Activated T-helper 9 cell treated with anti-CD3 and anti-CD28 coated beads, Interleukin-2, amount 50 U/mL, for 16 hours (primary cell): ENCODE measurements at regions not wholly inside any gene's neighbourhood (a gene's known extent, or its start where the extent isn't known, plus 50 kb on each side); places are given as distances from the start of the nearest gene placed in this dataset.

Experiments
- DNase-seq: peaks from one replicate; pipeline ENCODE4 v3.0.0-alpha.2; 2020; ENCODE audit warnings: low read depth

DNA sequence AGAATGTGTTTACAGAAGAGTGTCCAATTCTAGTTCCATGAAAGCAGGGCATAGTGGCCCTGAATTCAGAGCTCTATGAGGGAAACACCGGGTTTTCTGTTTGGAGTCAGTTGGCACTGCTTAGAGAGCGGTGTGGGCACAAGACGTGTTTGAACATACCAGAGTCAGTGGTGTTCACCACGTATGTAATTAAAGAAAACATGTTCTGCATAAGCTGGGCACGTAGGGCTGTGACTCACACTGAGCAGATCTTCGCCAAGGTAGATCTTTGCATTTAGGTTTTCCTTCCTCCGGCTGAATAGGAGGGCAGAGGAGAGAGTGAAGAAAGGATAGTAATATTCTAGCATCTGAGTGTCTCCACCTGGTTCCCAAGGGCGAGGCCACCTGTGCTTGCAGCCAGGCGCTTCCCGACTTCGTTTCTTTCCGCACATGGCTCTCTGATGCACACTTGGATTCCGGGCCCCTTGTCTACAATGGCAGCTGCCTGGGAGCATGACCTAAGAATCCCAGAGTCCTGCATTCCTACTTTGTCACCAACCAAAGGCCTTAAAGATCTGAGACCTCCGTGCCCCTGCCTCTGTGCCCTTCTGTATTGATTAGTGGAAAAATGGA lies 136.2 kb downstream of the ERMARD start:
- DNase-seq, result no peak

DNA sequence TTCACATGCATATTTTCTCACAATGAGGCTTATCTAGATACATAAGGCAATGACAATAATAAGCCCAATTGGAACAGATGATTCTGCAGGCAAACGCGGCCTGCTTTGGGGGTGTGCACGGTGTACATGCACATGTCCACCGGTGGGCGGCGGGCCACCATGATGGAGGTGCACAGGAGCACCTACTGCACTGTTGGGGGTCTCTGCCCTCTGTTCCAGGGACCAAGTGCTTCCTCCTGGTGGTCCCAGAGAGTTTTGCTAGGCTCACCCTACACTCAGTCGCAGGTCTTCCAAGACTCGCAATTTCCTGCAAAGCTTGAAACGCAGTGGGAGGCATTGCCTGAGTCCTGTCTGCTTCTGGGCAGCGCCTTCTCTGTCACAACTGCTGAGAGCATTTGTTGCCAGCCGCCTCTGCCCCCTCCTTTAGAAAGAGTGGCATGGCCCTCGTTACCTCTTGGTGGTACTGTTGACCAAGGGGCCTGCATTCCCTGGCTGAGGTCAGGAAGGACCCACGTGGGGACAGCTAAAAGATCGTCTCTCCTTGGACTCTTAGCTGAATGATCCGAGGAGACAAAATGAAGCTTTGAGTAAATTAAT lies 135.3 kb downstream of the ERMARD start:
- DNase-seq, result no peak

DNA sequence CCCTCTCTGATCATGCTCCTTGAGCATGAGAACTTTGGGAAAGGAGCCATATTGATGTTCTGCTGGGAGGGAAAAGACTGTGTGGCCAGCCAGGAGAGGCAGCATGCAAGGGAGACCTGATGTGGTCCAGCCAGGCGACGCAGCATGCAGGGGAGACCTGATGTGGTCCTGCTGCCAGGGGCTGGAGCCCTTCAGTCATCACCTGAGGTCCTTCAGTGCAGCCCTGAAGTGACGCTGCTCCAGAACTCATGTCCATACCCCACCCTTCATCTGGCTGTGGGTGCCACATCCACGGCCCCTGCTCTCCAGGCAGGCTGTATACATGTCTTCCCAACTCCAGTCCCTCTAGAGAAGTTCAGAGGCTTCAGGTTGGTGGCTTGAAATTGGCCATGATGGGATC lies 134.4 kb downstream of the ERMARD start:
- no peak for DNase-seq

DNA sequence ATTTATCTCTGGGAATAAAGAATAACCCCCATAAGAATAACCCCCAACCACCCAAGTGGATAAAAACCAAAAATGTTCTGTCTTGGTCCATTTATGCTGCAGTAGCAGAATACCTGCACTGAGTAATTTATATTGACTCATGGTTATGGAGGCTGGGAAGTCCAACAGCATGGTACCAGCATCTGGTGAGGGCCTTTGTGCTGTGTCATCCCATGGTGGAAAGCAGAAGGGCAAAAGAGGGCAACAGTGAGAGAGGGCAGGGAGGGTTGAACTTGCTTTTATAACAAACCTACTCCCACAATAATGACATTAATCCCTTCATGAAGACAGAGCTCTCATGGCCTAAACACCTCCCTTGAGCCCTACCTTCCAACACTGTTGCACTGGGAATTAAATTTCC lies 133.7 kb downstream of the ERMARD start:
- DNase-seq, result no peak

DNA sequence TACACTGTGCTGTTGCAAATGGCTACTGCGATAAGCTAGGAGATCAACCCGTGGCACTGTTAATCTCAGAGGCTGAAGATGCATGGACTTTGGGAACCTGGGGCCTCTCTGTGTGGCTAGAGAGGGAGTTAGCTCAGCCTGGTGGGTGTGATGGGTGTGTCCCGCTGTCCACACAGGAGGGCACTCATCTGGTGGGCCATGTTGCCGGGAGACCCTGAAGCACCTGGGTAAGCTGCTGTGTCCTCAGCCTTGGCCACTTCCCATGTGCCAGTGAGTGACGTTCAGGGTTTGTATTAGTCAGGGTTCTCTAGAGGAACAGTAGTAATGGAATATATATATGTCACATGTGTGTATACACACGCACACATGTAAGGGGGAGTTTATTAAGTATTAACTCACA lies 132.7 kb downstream of the ERMARD start:
- DNase-seq, result no peak

DNA sequence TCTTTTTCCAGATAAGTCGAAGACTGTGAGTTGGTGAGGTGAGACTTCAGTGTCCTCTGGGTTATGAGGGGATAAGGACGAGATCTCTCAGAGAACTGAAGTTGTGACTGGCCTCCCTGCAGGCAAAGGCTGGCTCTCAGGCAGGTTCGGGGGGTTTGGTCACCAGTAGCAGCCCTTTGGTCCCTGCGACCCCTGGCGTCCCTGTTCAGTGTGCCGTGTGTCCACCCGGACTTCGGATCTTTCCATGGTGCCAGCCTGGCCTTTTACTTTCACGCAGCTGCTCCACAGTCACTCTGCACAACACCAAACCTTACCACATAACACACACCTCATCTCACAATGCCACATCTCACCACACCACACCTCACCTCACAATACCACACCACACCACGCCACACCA lies 131.9 kb downstream of the ERMARD start:
- DNase-seq, result no peak

DNA sequence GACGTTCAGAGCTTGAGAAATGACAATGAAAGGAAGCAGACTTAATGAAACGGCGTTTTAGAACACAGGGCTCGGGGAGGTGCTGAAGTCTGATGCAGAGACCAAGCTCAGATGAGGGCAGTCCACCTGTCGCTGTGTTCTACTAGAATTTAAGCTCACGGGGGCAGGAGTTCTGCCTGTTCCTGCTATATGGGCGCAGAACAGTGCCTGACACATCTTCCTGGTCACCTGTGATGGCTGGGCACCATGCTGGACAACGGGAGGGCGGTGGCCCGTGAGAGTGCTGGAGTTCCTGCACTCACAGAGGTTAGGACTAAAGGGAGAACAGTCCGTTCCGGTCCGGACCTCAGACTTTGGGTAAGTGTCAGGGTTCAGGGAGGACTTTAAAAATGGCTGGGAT lies 130.6 kb downstream of the ERMARD start:
- no peak for DNase-seq

DNA sequence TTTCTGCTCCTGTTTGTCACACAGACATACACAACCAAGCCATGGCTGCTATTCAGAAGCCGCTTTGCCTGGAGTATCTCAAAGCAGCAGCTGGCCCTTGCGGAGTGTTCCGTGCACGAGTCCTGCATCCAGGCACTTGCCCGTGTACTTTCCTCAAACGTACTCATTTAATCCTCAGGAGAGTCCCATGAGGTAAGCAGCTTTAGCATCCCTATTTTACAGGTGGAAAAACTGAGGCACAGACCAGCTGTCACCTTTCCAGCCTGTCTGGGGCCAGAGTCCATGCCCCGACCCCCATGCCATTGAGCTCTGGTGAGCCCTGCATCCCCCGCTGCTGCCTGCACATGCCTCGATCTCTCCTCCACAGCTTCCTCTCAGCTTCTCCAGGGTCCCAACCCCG lies 130.0 kb downstream of the ERMARD start:
- DNase-seq, result no peak

DNA sequence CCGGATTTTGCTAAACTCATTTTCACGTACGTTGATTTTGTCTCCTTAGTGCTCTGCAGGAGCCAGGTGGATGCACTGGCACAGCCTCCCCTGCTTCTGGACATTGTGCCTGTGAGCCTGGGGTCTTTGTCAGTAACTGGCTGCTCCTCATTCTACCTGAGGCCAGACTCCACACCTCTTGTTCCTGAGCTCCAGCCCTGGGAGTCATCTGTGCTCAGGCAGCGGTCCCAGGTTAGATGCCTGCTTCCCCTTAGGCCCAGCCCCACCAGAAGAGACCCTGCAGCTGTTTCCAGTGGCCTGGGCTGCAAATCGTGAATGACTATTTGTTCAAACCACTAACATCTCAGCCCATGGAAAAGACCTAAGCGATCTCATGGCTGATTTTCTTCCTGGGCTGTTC lies 129.1 kb downstream of the ERMARD start:
- no peak for DNase-seq

DNA sequence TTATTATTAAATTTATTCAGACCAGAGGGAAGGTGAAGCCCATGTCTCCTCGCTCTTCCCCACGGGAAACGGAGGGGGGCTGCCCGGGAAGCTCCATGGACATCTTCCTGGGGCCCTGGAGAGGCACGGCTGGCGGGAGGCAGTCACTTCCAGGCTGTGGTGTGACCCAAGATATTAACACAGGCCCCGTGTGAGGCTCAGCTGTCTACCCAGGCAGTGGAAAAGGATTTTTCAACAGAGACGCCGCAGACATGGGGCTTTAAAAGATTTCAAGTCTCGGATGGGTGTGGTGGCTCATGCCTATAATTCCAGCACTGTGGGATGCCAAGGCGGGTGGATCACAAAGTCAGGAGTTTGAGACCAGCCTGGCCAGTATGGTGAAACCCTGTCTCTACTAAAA lies 117.9 kb downstream of the ERMARD start:
- no peak for DNase-seq

DNA sequence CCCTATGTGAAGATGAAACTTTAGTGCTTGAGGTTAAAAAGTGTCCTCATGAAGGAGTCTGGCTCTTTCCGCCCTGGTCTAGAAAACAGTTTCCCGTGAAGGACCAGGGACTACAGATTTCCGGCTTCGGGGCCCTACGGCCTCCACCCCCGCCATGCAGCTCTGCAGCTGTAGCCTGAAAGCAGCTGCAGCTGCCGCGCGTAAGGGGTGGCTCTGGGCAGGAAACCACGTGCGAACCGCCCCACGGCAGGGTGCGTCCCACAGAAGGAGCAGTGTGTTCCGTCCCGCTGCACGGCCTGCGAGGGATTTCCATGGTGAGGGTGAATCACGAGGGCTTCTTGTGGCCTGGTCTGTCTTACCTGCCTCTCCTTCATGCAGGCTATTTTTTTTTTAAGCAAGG lies 117.0 kb downstream of the ERMARD start:
- no peak for DNase-seq

DNA sequence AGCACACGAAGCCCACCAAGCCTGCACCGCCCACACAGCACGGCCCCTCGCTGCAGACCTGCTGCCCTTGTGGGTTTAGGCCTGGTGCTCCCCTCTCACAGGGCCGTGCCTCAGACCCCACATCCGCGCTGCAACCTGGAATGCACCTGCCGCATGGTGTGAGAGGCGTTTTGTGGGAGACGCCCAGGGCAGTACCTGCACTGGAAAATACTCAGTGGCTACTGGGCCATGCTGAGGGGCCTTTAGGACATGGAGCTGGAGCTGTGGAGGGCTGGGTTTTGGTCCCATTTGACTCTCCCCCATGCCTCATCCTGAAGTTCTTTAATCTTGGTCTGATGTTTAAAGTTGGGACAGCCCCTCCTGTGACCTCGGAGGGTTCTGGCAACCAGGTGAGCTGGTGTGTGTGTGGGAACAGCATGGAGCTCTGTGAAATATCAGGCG lies 116.3 kb downstream of the ERMARD start:
- DNase-seq, result no peak

DNA sequence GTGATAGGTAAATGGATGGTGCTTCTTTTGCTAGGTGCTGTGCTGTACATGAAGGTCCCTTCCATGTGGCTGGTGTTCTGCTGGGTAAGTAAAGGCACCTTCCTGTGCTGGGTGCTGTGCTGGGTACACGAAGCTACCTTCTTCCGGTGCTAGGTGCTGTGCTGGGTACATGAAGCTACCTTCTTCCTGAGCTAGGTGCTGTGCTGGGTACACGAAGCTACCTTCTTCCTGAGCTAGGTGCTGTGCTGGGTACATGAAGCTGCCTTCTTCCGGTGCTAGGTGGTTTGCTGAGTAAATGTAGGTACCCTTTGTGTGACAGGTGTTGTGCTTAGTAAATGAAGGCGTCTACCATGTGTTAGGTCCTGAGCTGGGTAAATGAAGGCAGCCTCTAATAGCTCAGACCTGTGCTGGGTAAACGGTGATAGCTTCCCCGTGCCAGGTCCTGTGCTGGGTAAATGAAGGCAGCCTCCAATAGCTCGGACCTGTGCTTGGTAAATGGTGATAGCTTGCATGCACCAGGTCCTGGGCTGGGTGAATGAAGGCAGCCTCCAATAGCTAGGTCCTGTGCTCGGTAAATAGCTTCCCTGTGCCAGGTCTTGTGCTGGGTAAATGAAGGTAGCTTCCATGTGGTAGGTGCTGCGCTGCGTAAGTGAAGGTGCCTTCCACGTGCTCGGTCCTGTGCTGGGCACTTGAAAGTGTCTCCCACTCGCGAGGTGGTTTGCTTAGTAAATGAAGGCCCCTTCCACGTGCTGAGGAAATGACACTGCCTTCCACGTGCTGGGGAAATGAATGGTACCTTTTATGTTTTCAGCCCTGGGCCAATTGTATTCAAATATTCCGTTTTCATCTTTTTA lies 115.5 kb downstream of the ERMARD start:
- DNase-seq, result no peak

DNA sequence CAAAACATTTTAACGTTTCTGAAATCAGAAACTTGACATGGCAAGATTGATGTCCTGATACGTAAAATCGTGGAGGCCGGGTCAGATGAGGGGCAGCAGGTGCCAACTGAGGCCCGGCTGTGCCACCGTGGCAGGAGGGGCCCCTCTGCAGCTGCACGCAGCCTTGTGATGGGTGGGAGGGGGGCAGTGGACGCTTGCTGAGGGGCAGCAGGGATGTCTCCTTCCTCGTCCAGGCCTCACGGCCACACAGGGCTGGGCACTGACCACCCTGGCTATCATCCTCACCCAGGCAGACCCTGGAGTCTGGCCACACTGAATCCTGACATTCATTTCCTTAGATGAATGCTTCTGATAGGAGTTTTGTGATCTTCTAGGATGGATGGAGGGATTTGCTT lies 114.7 kb downstream of the ERMARD start:
- no peak for DNase-seq

DNA sequence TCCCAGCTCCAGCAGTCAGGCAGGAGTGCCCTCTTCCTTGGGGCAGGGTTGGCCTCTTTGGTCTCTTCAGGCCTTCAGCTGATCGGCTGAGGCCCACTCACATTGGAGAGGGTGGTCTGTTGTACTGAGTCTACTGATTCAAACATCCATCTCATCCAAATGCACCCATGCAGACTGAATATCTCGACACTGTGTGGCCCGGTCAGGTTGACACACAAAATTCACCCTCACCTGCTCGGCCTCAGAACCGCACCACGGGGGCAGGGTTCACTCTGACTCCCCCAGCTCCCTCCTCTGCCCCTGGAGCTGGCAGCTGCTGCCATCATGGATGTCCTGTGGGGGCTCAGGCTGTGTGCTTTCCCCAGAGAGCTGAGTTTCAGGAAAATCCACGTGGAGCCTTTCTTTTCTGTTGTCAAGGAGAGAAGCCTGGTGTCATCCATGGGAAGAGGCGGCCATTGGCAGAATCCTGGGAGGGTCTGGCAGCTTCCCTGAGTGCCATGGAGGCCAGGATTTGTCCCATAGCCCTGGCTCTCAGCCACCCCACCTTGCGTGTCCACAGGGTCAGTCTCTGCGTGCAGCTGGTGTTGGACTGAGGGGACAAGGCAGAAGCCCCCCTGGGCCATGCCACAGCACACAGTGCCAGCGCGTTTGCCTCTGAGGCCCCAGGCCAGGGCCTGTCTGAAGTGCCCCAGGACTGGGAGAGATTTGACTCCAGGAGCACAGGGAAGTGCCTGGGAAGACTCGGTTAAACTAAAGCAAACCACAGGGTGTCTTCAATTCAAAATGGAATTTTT lies 114.1 kb downstream of the ERMARD start:
- no peak for DNase-seq

DNA sequence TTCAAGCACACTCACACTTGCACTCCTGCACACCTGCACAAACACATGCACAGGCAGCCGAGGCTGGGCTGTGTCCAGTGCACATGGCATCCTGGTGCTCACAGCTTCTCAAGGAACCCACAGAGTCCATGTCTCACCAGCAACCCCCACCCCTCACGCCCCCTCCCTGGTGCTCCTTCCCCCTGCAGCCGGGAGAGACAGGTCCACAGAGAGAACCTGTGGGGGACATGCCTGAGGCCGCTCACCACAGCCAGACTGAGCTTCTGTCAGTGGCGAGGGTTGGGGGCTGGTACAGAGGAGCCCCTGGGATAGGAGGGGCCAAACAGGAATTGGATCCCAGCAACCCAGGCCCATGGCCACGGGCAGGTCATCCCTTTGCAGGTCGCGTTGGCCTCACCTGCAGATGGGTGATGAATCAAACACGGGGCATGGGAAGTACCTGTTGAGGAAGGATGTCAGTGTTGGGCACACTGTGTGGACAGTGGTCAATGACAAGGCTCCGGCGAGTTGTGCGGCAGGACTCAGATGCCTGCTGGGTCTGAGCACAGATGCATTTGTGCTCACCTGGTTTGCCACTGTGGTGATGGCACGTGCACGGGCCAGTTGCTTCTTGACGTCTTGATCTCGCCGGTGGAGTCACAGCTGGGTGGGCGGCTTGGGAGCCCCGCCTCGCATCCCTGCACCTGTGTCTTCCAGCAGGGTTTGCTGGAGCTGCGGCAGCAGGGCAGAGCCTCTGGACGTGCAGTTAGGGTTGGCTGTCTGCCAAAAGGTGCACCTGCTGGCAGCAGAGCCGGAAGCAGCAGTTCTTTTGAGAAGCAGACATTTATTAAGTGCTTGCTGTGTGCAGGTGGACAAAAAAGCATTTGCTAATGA lies 113.0 kb downstream of the ERMARD start:
- DNase-seq, result no peak

DNA sequence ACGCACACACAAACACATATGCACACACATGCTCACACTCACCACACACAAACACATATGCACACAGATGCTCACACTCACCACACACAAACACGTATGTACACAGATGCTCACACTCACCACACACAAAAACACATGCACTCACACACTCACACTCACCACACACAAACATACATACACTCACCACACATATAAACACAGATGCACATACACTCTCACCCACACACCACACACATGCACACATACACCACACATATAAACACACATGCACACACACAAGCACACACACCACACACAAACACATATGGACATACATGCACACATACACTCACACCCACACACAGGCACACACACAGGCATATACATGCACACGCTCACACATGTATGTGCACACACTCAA lies 112.3 kb downstream of the ERMARD start:
- DNase-seq, result no peak

DNA sequence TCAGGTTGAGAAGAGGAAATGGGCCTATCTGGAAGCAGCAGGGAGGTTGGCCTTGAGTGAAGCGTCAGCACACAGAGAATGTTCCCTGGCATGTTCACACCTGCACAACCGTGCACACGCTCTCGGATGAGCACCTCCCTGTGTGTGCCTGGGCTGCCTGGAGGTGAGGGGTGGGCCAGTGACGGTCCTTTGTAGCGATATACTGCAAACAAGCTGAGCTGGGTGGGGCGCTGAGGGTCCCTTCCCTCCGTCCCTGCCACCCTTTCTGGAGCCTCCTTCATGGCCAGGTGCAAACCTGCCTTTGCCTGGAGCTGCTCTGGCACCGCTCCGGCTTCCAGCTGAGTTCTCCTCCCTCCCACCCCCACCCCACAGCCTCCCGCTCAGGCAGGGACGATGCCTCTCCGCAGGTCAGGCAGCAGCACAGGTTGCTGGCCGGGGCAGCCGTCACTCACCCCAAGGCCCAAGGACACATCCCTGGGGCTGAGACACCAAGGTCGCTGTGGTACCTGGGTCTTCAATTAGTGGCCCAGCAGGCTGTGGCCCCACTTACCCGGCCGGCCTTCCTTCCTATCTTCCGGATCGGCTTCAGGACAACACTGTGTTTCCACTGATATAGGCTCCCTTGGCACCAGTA lies 111.6 kb downstream of the ERMARD start:
- no peak for DNase-seq

DNA sequence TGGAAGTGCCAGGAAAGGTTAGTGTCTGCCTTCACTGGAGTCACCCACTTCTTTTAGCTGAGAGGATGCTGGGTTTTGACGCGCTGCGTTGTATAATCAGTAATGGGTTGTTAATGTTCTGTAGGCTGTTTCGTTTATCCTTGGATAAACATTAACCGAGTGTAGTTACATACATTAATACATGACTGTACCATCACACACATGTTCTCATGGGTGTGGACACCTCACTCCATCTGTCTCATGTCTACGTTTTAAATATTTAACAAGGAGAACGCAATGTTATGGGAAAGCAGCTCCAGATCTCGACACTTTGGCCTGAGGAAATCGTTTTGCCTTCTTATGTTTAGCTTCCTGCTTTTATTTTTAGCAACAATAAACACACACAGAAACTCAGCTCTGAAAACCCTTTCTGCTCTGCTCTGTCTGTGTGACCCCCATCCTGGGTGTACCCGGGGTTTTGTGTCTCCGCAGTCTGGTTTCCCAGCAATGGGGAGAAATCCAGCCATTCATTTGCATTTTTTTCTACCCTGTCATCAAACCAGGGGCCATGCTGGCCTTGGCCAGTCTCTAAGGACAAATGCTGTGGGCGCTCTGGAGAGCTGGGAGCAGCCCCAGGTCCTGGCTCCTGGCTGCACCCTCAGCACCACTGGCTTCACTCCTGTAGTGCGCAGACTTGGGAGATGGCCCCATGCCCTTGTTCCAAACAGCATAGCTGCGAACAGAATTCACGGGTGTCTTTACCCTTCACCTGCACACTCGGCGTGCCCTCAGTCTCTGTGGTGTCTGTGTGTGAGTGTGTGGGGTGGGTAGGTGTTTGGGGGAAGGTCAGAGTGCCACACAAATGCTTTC lies 110.8 kb downstream of the ERMARD start:
- DNase-seq, result no peak

DNA sequence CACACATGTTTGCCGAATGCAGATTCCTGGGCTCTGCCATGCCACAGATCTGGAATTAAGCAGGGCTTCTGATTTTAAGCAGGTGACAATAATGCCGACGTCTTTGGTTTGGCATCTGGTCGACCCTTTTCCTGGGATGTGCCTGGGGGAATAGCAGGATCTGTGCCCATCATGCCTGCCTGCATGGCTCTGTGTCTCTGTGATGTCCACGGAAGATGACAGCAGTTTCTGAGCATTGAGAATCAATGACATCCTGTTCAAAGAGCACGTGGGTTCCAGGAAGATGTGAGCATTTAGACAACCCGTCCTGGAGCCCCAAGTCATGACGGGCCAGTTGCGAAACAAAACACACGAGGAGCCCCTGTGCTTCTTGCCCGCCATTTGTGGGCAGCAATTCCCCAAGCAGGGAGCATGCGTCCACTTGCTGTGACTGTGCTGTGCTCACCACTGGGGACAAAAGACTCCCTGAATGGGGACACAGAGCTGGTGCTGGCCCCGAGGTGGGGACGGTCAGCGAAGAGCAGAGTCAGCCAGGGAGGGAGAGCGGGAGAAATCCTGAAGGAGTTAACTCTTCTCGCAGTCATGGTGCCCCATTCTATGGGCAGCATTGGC lies 110.1 kb downstream of the ERMARD start:
- DNase-seq, result no peak
